Astrocyte of the hippocampus (primary cell): ENCODE measurements at regions not wholly inside any gene's neighbourhood (a gene's known extent, or its start where the extent isn't known, plus 50 kb on each side); places are given as distances from the start of the nearest gene placed in this dataset.

Experiments
- DNase-seq: peaks from one replicate; pipeline ENCODE4 v3.0.0; 2011; ENCODE audit warnings: low read depth, low spot score

- DNase-seq, result peak; percentile 45
These were observed 150.3 kb upstream of the ARHGEF26 start for GRCh38 chr3:153970741-153971347.

GRCh38 chr3:153972862-153973261, 148.3 kb upstream of the ARHGEF26 start:
- no peak for DNase-seq

GRCh38 chr3:153973722-153974265, 147.4 kb upstream of the ARHGEF26 start:
- no peak for DNase-seq

GRCh38 chr3:153974614-153975013, 146.6 kb upstream of the ARHGEF26 start:
- no peak for DNase-seq

GRCh38 chr3:153976891-153977554, 144.2 kb upstream of the ARHGEF26 start:
- DNase-seq, result peak; percentile 85

GRCh38 chr3:153978006-153978405, 143.2 kb upstream of the ARHGEF26 start:
- no peak for DNase-seq

GRCh38 chr3:153979418-153980251, 141.6 kb upstream of the ARHGEF26 start:
- no peak for DNase-seq

GRCh38 chr3:153980252-153980590, 141.0 kb upstream of the ARHGEF26 start:
- DNase-seq, result no peak

GRCh38 chr3:153997364-153997763, 123.8 kb upstream of the ARHGEF26 start:
- DNase-seq, result peak; percentile 11

- DNase-seq, result no peak
These were observed 117.5 kb upstream of the ARHGEF26 start for GRCh38 chr3:154003649-154004048.

GRCh38 chr3:154011036-154011435, 110.2 kb upstream of the ARHGEF26 start:
- DNase-seq, result no peak

GRCh38 chr3:154013736-154014135, 107.5 kb upstream of the ARHGEF26 start:
- DNase-seq, result peak; percentile 6

GRCh38 chr3:154015307-154015706, 105.9 kb upstream of the ARHGEF26 start:
- DNase-seq, result no peak

- DNase-seq, result peak; percentile 29
These were observed 103.0 kb upstream of the ARHGEF26 start for GRCh38 chr3:154018100-154018696.

GRCh38 chr3:154022606-154023005, 98.6 kb upstream of the ARHGEF26 start:
- DNase-seq, result no peak

- no peak for DNase-seq
These were observed 98.0 kb upstream of the ARHGEF26 start for GRCh38 chr3:154023148-154023547.

- no peak for DNase-seq
These were observed 96.2 kb upstream of the ARHGEF26 start for GRCh38 chr3:154025007-154025406.

- no peak for DNase-seq
These were observed 91.3 kb upstream of the ARHGEF26 start for GRCh38 chr3:154029926-154030325.

- no peak for DNase-seq
These were observed 86.3 kb upstream of the ARHGEF26 start for GRCh38 chr3:154034797-154035330.

- DNase-seq, result no peak
These were observed 80.9 kb upstream of the ARHGEF26 start for GRCh38 chr3:154040283-154040682.

- DNase-seq, result no peak
These were observed 76.5 kb upstream of the ARHGEF26 start for GRCh38 chr3:154044671-154045070.

GRCh38 chr3:154050216-154050615, 71.0 kb upstream of the ARHGEF26 start:
- no peak for DNase-seq
